Heart right ventricle (tissue), 16 donors: ENCODE measurements at regions not wholly inside any gene's neighbourhood (a gene's known extent, or its start where the extent isn't known, plus 50 kb on each side); places are given as distances from the start of the nearest gene placed in this dataset.

Experiments used
- ATAC-seq, 8 donors: fragments of 200-7000 bp; cut with Tn5 transposase; one replicate each; pipeline ENCODE4 v1.9.1; 2020; ENCODE audit warnings: mild to moderate bottlenecking in 8 of 8, moderate library complexity in 8 of 8, moderate number of reproducible peaks in 1 of 8
- DNase-seq, 2 donors: peaks; one replicate each; pipeline ENCODE4 v3.0.0-alpha.2; 2020
- H3K27ac ChIP-seq, 10 donors: fragments of 200-600 bp; sonication (generic) in 2 of 10; one replicate each; pipeline versions ENCODE4 v1.5.0 to v1.8.0; 2020 to 2022; ENCODE audit warnings: mild to moderate bottlenecking in 3 of 10
- H3K27me3 ChIP-seq, 7 donors: fragments of 200-600 bp; one replicate each; pipeline ENCODE4 v1.8.0; 2021 to 2022; ENCODE audit warnings: mild to moderate bottlenecking in 2 of 7
- H3K36me3 ChIP-seq, 9 donors: fragments of 200-600 bp; sonication (generic) in 1 of 9; one replicate each; pipeline versions ENCODE4 v1.5.0 to v1.8.0; 2020 to 2022; ENCODE audit warnings: mild to moderate bottlenecking in 2 of 9
- H3K4me1 ChIP-seq, 9 donors: fragments of 200-600 bp; sonication (generic) in 1 of 9; one replicate each; pipeline versions ENCODE4 v1.5.0 to v1.8.0; 2020 to 2022; ENCODE audit warnings: mild to moderate bottlenecking in 4 of 9
- H3K4me3 ChIP-seq, 10 donors: fragments of 200-600 bp; sonication (generic) in 2 of 10; one replicate each; pipeline versions ENCODE4 v1.5.0 to v1.8.0; 2020 to 2022; ENCODE audit warnings: mild to moderate bottlenecking in 7 of 10, moderate library complexity in 2 of 10
- H3K9me3 ChIP-seq, 11 donors: fragments of 200-600 bp in 10 of 11; sonication (generic) in 2 of 11; one replicate each; pipeline versions ENCODE4 v1.5.0 to v1.8.0; 2013 to 2022; ENCODE audit warnings: mild to moderate bottlenecking in 2 of 11, control low read depth in 1 of 11, moderate library complexity in 1 of 11
- WGBS, 2 donors: extraction: QIAGEN DNeasy Blood & Tissue Kit; methylation state at CpG; one replicate each; pipeline ENCODE4 v1.1.7; 2013; ENCODE audit warnings: inconsistent platforms in 1 of 2; 5-methylcytosine and 5-hydroxymethylcytosine counted together
- intact Hi-C, 10 donors: fragments of 100-400 bp; cut with DNase I; formaldehyde crosslinking; loops; one replicate each; pipeline versions ENCODE4 v1.11.1 to v1.14.2; 2022
- TF ChIP-seq, protein P1 (sequence below), 9 donors: fragments of 200-600 bp; sonication (generic) in 2 of 9; IDR thresholded peaks; one replicate each; pipeline versions ENCODE4 v1.5.0 to v1.8.0; 2021 to 2022; ENCODE audit warnings: antibody characterized with exemption in 9 of 9, mild to moderate bottlenecking in 5 of 9, moderate library complexity in 1 of 9
- donor health status: Arrhythmogenic right ventricular cardiomyopathy.
- donor health status: ischemic (EF 13 %, LVEDD 7.1; RV severe dilation, severe dysfunction).
- donor health status: healthy with polysubstance abuse.
- donor health status: DM: no; HTN: yes; CAD: no.
- donor health status: DM: no; HTN: no; CAD: no.
- donor health status: ischemic (EF 25% LVEDD 6.9; RV normal size, moderate dysfunction).
- donor health status: ischemic (EF 25% LVEDD 5.7; RV mildly dilated, moderate dysfunction).
- donor health status: healthy.
- donor health status: DM: yes; HTN: yes; CAD: no.
- donor health status: Ischemic cardiomyopathy.
- donor health status: ischemic (EF 35%, LVEDD 5.7; RV mildly dilated, moderate dysfunction).
- donor health status: nonischemic (EF 11% LVEDD 7.7; RV severe dilation, severe dysfunction).
- donor health status: DM: yes; HTN: yes; CAD: no.
- donor health status: PGD.
- donor health status: ischemic (EF 29% LVEDD 5.4; RV normal size, mild dysfunction).
- donor health status: nonischemic (EF 23%, LVEDD 6.1; RV moderate dilation, normal function).

DNA sequence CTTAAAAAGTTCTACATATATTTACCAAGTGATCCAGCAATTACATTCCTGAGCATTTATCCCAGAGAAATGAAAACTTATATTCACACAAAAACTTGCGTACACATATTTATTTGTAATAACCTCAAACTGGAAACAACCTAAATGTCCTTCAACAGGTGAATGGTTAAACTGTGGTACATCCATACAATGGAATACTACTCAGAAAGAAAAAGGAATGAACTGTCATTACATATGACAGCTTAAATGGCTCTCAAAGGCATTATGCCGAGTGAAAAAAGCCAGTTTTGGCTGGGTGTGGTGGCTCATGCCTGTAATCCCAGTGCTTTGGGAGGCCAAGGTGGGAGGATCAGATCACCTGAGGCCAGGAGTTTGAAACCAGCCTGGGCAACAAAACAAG is 79.1 kb upstream of the DYNC1I2 start:
- Histone ChIP-seq H3K27ac (no peak overlapping the region), H3K36me3 (no peaks in the 10 kb centered on the region), H3K4me1 (no peaks in the 10 kb centered on the region), H3K4me3 (no peak overlapping the region), H3K9me3 (peaks cover 0 to 7% (median 0%) of the 10 kb centered on the region in 11 donors), H3K27me3 (peaks cover 0 to 46% (median 16%) of the 10 kb centered on the region in 7 donors)
- WGBS, 2 donors = 93 to 96% methylated on average over 2 of the region's 2 CpGs
- ATAC-seq (no peak), DNase-seq (no peak)
- intact Hi-C loops = loop anchor here in 1 of 10 donors (5.0 kb wide), 2 partner anchors 524 to 669 kb away; no protein-coding TSS in a partner anchor
- TF ChIP-seq, protein P1, sequence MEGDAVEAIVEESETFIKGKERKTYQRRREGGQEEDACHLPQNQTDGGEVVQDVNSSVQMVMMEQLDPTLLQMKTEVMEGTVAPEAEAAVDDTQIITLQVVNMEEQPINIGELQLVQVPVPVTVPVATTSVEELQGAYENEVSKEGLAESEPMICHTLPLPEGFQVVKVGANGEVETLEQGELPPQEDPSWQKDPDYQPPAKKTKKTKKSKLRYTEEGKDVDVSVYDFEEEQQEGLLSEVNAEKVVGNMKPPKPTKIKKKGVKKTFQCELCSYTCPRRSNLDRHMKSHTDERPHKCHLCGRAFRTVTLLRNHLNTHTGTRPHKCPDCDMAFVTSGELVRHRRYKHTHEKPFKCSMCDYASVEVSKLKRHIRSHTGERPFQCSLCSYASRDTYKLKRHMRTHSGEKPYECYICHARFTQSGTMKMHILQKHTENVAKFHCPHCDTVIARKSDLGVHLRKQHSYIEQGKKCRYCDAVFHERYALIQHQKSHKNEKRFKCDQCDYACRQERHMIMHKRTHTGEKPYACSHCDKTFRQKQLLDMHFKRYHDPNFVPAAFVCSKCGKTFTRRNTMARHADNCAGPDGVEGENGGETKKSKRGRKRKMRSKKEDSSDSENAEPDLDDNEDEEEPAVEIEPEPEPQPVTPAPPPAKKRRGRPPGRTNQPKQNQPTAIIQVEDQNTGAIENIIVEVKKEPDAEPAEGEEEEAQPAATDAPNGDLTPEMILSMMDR (IDR thresholded peaks at IDR 0.05) = no peak

DNA sequence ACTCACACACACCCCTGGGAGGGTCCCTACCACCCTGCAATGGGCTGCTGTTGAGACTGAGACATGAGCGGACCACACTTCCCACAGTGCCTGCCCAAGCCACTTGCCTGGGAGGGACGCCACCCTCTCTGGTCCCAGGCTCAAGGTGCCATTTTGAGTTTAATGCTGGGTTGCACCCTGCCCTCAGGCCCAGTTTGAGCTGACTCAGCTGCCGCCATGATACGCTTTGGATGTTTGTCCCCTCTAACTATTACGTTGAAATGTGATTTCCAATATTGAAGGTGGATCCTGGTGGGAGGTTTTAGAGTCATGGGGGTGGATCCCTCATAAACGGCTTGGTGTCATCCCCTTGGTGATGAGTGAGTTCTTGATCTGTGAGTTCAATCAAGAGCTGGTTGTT is 76.4 kb upstream of the DYNC1I2 start:
- intact Hi-C loops = no loop called here
- TF ChIP-seq, protein P1 (IDR thresholded peaks at IDR 0.05) = no peak
- ATAC-seq (no peak), DNase-seq (no peak)
- H3K27me3 ChIP-seq = peaks cover 0 to 22% (median 4%) of the 10 kb centered on the region in 7 donors
- H3K4me1 ChIP-seq = no peaks in the 10 kb centered on the region
- peaks cover 0 to 7% (median 0%) of the 10 kb centered on the region in 11 donors for H3K9me3 ChIP-seq
- no peaks in the 10 kb centered on the region for H3K36me3 ChIP-seq
- no peak overlapping the region for H3K4me3 ChIP-seq
- WGBS, 2 donors = 86 to 87% methylated on average over 6 of the region's 6 CpGs
- H3K27ac ChIP-seq = no peak overlapping the region

DNA sequence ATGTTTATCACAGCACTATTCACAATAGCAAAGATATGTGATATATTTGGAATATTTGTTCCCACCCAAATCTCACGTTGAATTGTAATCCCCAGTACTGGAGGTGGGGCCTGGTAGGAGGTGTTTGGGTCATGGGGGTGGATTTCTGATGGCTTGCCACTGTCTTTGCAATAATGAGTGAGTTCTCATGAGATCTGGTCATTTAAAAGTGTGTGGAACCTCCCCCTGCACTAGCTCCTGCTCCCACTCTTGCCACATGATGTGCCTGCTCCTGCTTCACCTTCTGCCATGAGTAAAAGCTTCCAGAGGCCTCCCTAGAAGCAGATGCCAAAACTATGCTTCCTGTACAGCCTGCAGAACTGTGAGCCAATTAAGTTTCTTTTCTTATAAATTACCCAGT is 72.2 kb upstream of the DYNC1I2 start:
- intact Hi-C loops = no loop called here
- ATAC-seq = no peak
- Histone ChIP-seq H3K27me3 (peaks cover 0 to 21% (median 0%) of the 10 kb centered on the region in 7 donors), H3K9me3 (no peaks in the 10 kb centered on the region), H3K36me3 (no peaks in the 10 kb centered on the region), H3K27ac (no peak overlapping the region), H3K4me1 (no peaks in the 10 kb centered on the region), H3K4me3 (no peak overlapping the region)
- TF ChIP-seq, protein P1 (IDR thresholded peaks at IDR 0.05) = no peak
- 59 to 77% methylated on average over 1 of the region's 1 CpG for WGBS, 2 donors
- DNase-seq = no peak

DNA sequence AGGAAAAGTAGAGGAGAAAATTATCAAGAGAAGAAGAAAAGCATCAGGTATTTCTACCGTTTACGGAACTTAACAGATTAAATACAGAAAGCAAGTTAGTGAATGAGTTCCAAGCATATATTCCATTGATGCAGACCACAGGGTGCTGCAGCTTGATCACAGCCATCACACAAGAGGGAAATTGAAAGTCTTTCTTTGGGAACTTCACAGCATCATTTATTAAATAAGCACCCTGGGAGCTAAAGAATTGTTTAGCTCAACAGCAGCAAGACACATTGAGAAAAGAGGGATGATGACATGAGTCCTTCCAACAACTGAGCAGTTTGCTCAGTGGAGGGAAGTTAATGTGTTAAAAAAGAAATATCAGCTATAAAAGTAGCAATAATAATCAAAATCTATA is 69.3 kb upstream of the DYNC1I2 start:
- H3K36me3 ChIP-seq = no peaks in the 10 kb centered on the region
- no peak for ATAC-seq
- H3K27me3 ChIP-seq = peaks cover 0 to 6% (median 0%) of the 10 kb centered on the region in 7 donors
- no peak overlapping the region for H3K4me3 ChIP-seq
- TF ChIP-seq, protein P1 (IDR thresholded peaks at IDR 0.05) = no peak
- no peak for DNase-seq
- no peak overlapping the region for H3K27ac ChIP-seq
- WGBS, 2 donors = 66 to 97% methylated on average over 2 of the region's 2 CpGs
- intact Hi-C loops = no loop called here
- H3K4me1 ChIP-seq = no peaks in the 10 kb centered on the region
- H3K9me3 ChIP-seq = no peaks in the 10 kb centered on the region
